Keratinocyte (primary cell): ENCODE measurements at regions not wholly inside any gene's neighbourhood (a gene's known extent, or its start where the extent isn't known, plus 50 kb on each side); places are given as distances from the start of the nearest gene placed in this dataset.

ENCODE experiments used
- EZH2 ChIP-seq: IDR thresholded peaks from one replicate; pipeline ENCODE4 v1.6.1; 2012; ENCODE audit warnings: inconsistent platforms, mild to moderate bottlenecking, low read length, moderate library complexity
- TF ChIP-seq, protein P1 (sequence below), 3 experiments: IDR thresholded peaks in 1 of 3; conservative IDR thresholded peaks in 1 of 3; optimal IDR thresholded peaks in 1 of 3; 2 replicates in 2 of 3; 3 replicates in 1 of 3; pipeline versions ENCODE3 to v1.5.1; 2011; ENCODE audit warnings: low read length in 3 of 3, mild to moderate bottlenecking in 3 of 3, moderate library complexity in 2 of 3, control low read depth in 1 of 3, inconsistent platforms in 1 of 3; ENCODE audit not compliant: insufficient read depth in 2 of 3; ENCODE audit errors: extremely low read depth in 1 of 3

DNA sequence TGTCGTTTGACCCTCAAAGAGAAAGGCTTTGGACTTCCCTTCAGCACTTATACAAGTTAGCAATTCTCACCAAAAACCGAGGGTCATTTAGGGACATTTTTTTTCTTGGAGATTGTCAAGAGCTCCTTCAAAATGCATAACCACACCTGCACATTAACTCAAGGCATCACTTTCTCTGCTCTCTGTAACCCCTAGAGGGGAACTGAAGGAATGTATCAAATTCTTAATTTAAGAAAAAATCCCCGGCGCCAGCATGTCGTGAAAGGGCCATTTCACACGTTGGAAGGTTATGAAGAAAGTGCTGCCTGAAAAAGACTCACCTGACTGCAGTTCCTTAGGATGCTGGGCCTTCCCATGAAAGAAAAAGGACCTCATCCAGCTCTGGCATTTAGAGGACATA lies 131.6 kb upstream of the ZC3H12A start:
- TF ChIP-seq, protein P1, sequence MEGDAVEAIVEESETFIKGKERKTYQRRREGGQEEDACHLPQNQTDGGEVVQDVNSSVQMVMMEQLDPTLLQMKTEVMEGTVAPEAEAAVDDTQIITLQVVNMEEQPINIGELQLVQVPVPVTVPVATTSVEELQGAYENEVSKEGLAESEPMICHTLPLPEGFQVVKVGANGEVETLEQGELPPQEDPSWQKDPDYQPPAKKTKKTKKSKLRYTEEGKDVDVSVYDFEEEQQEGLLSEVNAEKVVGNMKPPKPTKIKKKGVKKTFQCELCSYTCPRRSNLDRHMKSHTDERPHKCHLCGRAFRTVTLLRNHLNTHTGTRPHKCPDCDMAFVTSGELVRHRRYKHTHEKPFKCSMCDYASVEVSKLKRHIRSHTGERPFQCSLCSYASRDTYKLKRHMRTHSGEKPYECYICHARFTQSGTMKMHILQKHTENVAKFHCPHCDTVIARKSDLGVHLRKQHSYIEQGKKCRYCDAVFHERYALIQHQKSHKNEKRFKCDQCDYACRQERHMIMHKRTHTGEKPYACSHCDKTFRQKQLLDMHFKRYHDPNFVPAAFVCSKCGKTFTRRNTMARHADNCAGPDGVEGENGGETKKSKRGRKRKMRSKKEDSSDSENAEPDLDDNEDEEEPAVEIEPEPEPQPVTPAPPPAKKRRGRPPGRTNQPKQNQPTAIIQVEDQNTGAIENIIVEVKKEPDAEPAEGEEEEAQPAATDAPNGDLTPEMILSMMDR (optimal IDR thresholded peaks at IDR 0.05 in 1 of 3, IDR thresholded peaks at IDR 0.05 in 1 of 3, conservative IDR thresholded peaks at IDR 0.05 in 1 of 3; ENCODE audit: extremely low read depth in 1 of 3, insufficient read depth in 2 of 3, low read length in 3 of 3): no peak
- no peak for TF ChIP-seq EZH2
